ENCODE measurements at regions not wholly inside any gene's neighbourhood (a gene's known extent, or its start where the extent isn't known, plus 50 kb on each side); places are given as distances from the start of the nearest gene placed in this dataset.
"Not testable (repeated sequence)": the region's sequence is repeated elsewhere in the genome, so short reads cannot be mapped to it uniquely, and the experiment has no call there.

- Histone ChIP-seq H3K27ac (no peak overlapping the region), H3K9me3 (no peaks in the 10 kb centered on the region), H3K27me3 (no peaks in the 10 kb centered on the region), H3K36me3 (replicated peaks in 1 of 2; ENCODE audit: insufficient read depth in 1 of 2, low read depth in 2 of 2) (no peaks in the 10 kb centered on the region), H3K4me1 (no peaks in the 10 kb centered on the region), H3K4me3 (no peak overlapping the region)
- no peak for TF ChIP-seq POLR2A (IDR thresholded peaks at IDR 0.05)
- no peak for TF ChIP-seq CTCF (IDR thresholded peaks at IDR 0.05)
- 75 to 89% methylated on average over 1 to 13 of the region's 13 CpGs for WGBS, 2 donors
- ATAC-seq (no peak), DNase-seq (no peak)
- intact Hi-C loops (cut with DNase I): no loop called here
Observed at GRCh38 chr15:79157631-79158592, 67.3 kb upstream of the RASGRF1 start.

GRCh38 chr15:79156704-79157375, 66.3 kb upstream of the RASGRF1 start:
- Histone ChIP-seq H3K4me3 (no peak overlapping the region), H3K36me3 (replicated peaks in 1 of 2; ENCODE audit: insufficient read depth in 1 of 2, low read depth in 2 of 2) (no peaks in the 10 kb centered on the region), H3K27me3 (no peaks in the 10 kb centered on the region), H3K4me1 (no peaks in the 10 kb centered on the region), H3K27ac (no peak overlapping the region), H3K9me3 (no peaks in the 10 kb centered on the region)
- DNase-seq: no peak
- intact Hi-C loops (cut with DNase I): no loop called here
- TF ChIP-seq POLR2A (IDR thresholded peaks at IDR 0.05) (no peak), CTCF (IDR thresholded peaks at IDR 0.05) (no peak)
- ATAC-seq: no peak
- 72% methylated on average over 7 of the region's 7 CpGs for whole genome bisulfite sequencing, 2 donors

DNA sequence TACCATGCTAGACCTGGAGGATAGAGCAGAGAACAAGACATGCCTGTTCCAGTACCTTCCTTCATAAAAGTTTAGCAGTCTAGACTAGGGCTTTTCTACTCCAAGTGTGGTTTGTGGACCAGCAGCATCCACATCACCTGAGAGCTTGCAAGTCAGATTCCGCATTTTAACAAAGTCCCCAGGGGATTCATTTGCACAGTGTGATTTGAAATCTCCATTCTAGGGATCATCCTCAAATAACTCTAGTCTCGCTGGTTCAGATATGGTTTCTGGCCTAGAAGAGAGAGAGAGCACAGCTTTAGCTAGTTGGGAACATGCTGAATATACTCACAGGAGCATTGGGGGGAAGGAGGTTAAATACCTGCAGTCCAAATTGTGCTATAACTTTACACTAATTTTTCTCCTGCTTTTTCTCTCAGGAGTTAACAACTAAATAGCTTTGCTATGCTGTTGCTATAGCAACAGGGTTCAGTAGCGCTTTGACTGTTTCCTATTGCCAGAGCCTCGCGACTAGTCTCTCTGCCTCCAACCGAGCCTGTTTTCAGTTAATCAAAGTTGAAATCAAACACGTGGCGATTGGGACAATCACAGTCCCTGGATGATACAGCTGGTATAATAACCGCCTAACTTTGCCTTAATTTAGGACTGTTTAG, 64.0 kb upstream of the RASGRF1 start:
- H3K36me3 ChIP-seq (replicated peaks in 1 of 2; ENCODE audit: insufficient read depth in 1 of 2, low read depth in 2 of 2): no peaks in the 10 kb centered on the region
- DNase-seq: no peak
- H3K27ac ChIP-seq: no peak overlapping the region
- ATAC-seq: no peak
- TF ChIP-seq CTCF (IDR thresholded peaks at IDR 0.05) (no peak), POLR2A (IDR thresholded peaks at IDR 0.05) (no peak)
- H3K9me3 ChIP-seq: no peaks in the 10 kb centered on the region
- H3K4me1 ChIP-seq: no peaks in the 10 kb centered on the region
- intact Hi-C loops (cut with DNase I): no loop called here
- H3K4me3 ChIP-seq: no peak overlapping the region
- 14 to 16% methylated on average over 9 of the region's 9 CpGs for WGBS, 2 donors
- H3K27me3 ChIP-seq: no peaks in the 10 kb centered on the region

DNA sequence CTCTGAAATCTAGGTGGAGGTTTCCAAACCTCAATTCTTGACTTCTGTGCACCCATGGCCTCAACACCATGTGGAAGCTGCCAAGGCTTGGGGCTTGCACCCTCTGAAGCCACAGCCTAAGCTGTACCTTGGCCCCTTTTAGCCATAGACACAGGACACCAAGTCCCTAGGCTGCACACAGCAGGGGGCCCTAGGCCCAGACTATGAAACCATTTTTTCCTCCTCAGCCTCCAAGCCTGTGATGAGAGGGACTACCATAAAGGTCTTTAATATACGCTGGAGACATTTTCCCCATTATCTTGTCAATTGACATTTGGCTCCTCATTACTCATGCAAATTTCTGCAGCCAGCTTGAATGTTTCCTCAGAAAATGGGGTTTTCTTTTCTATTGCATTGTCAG, 53.7 kb upstream of the RASGRF1 start:
- H3K27me3 ChIP-seq; H3K4me1 ChIP-seq; DNase-seq; H3K4me3 ChIP-seq; H3K27ac ChIP-seq; intact Hi-C loops (cut with DNase I); H3K36me3 ChIP-seq (replicated peaks in 1 of 2; ENCODE audit: insufficient read depth in 1 of 2, low read depth in 2 of 2); ATAC-seq: not testable (repeated sequence)
- WGBS, 2 donors: 62 to 86% methylated on average over 1 of the region's 1 CpG
- peaks cover 0 to 13% (median 0%) of the 10 kb centered on the region in 3 donors for H3K9me3 ChIP-seq
